Fibroblast of mammary gland (primary cell): ENCODE measurements at regions not wholly inside any gene's neighbourhood (a gene's known extent, or its start where the extent isn't known, plus 50 kb on each side); places are given as distances from the start of the nearest gene placed in this dataset.

Experiments
- DNase-seq: peaks from one replicate; pipeline ENCODE4 v3.0.0-alpha.2; 2010; ENCODE audit warnings: low read depth
- H3K4me3 ChIP-seq: 2 replicates; pipeline ENCODE4 v1.5.1; 2011; ENCODE audit warnings: low read depth, mild to moderate bottlenecking, low read length, moderate library complexity; ENCODE audit not compliant: control insufficient read depth
- TF ChIP-seq, protein P1 (sequence below): conservative IDR thresholded peaks from 2 replicates; pipeline ENCODE4 v1.5.1; 2011; ENCODE audit warnings: low read depth, low read length, inconsistent platforms; ENCODE audit not compliant: control insufficient read depth, insufficient read depth

DNA sequence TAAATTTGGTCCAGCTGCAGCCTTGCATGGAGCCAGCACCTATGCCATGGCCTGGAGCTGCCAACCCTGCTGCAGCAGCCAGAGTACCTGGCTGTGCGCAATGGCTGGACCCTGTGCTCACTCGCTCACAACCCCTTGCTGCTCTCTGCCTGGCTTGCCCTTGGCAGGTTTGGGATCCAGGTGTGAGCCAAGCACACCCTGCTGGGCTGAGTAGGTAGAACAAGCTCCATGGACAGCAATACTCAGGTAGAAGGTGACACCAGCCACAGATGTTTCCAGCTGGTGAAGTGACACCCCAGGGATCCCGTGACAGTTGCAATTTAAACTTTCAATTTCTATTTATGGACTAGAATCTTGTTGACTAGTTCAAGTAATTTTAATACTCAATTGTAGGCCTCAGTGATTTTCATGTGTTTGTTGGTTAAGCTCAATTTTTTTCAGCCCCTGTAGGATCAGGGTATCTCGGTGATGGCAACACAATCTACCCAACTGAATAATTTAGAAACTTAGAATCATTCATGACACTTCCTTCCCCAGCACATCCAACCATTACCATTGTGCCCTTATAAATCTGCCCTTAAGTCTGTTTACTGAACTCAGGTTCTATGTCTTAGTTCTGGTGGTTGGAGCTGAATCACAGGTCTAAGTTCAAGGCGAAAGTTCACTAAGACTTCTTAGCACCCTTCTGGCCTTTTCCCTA is 480.0 kb downstream of the PMP22 start:
- no peak for DNase-seq

GRCh38 chr17:14781123-14781522 is 480.2 kb downstream of the HS3ST3B1 start:
- TF ChIP-seq, protein P1, sequence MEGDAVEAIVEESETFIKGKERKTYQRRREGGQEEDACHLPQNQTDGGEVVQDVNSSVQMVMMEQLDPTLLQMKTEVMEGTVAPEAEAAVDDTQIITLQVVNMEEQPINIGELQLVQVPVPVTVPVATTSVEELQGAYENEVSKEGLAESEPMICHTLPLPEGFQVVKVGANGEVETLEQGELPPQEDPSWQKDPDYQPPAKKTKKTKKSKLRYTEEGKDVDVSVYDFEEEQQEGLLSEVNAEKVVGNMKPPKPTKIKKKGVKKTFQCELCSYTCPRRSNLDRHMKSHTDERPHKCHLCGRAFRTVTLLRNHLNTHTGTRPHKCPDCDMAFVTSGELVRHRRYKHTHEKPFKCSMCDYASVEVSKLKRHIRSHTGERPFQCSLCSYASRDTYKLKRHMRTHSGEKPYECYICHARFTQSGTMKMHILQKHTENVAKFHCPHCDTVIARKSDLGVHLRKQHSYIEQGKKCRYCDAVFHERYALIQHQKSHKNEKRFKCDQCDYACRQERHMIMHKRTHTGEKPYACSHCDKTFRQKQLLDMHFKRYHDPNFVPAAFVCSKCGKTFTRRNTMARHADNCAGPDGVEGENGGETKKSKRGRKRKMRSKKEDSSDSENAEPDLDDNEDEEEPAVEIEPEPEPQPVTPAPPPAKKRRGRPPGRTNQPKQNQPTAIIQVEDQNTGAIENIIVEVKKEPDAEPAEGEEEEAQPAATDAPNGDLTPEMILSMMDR: no peak
- no peak overlapping the region for H3K4me3 ChIP-seq
- DNase-seq: no peak

More for the DNA sequence above, 480.0 kb downstream of the PMP22 start:
- H3K4me3 ChIP-seq: no peak overlapping the region
- TF ChIP-seq, protein P1: no peak

DNA sequence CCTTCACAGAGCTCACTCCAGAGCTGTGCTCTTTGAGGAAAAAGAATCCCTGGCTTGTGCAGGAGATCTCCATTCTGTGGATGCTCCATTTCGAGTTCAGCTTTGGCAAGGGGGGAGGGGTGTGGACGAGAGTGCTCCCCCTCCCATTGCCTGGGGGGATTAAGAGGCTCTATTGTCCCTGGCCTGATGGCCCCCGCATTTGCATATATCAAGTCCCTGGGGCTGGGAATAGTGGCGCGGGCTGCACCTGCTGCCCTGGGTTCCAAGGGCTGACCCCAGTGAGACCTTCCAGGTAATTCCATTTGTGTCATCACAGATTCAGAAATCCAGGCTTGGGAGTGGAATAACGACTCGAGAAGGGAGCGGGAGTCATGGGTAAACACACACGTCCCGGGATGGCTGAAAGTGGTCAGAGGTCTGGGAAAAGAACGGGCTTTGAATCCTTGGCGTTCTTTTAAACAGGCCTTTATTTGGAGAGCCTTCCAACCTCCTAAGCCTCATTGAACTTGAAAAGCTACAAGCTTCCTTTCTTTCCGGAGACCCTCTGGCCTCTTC is 479.3 kb downstream of the HS3ST3B1 start:
- TF ChIP-seq, protein P1: no peak

GRCh38 chr17:14779241-14779640 is 478.4 kb downstream of the HS3ST3B1 start:
- TF ChIP-seq, protein P1: no peak
- no peak for DNase-seq
- H3K4me3 ChIP-seq: no peak overlapping the region

More for the DNA sequence above, 479.3 kb downstream of the HS3ST3B1 start:
- no peak for DNase-seq
- no peak overlapping the region for H3K4me3 ChIP-seq

- no peak for DNase-seq
- TF ChIP-seq, protein P1: no peak
- H3K4me3 ChIP-seq: no peak overlapping the region
Observed at GRCh38 chr17:14777291-14777690, 476.4 kb downstream of the HS3ST3B1 start.

- H3K4me3 ChIP-seq: no peak overlapping the region
- DNase-seq: no peak
- TF ChIP-seq, protein P1: no peak
Observed at GRCh38 chr17:14776791-14777190, 475.9 kb downstream of the HS3ST3B1 start.
